A172 (cell line): ENCODE measurements at regions not wholly inside any gene's neighbourhood (a gene's known extent, or its start where the extent isn't known, plus 50 kb on each side); places are given as distances from the start of the nearest gene placed in this dataset.
A peak's percentile ranks its signal among the peaks of the same experiment; 100 is the strongest.

Experiments used
- DNase-seq: peaks from one replicate; pipeline ENCODE4 v3.0.0-alpha.2; 2015; ENCODE audit warnings: low spot score

DNA sequence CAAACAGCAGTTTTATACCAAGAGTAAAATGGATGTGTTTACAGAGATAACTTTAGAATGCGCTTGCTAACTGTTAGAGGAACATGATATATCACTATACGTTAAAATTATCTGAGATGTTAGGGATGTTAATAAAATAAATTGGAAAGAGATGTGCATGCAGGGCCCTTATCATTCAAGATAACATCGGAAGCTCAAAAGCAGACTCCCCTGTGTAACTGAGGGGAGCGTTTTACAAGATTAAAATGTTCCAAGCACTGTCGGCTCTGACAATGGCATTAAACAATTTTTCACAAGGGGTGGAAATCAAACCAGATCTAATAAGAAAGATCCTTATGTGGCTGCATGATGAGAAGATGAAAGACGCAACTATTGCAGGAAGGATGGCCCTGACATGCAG, 53.3 kb upstream of the DCC start:
- no peak for DNase-seq

DNA sequence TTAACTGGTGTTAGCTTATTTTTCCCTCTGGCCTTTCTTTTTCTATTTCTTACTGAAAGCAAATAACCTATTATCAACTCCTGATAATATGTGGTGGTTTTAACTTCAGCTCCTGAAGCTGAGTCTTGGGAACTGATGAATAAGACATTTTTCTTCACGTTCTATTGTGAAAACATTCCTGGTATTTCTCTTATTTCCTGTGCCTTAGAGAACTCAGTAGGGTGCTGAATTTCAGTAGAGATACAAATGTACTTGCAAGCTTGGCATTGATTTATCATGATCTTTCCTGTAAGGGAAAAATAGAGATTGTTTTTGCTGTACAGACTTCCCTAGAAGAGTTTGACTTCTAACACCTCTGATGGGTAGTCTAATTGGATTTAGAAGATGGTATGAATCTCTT, 52.8 kb upstream of the DCC start:
- peak; percentile 5 for DNase-seq

DNA sequence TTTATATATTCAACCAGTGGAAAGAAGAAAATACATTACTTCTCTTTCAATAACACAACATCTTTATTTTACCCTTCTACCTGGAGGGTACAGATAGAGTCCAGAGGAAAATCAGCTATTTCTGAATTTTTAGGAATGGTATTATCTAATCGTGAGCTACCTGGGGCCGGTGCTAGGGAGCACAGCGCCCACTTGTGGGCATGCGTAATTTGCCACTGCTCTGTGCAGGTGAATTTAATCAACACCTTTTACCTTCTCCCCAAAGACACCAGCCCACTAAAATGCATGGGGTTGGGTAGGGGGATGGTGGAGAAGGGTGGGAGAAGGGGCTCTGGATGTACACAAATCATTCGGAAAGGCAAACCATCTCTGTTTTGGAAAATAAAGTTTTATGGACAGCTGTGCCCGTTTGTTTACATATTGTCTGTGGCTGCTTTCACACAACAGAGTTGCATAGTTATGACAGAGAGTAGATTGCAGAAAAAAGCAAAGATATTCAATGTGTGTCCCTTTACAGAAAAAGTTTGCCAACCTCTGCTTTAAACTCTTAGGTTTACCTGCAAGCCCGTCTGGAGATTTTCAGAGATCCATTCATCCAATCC, 51.5 kb upstream of the DCC start:
- peak; percentile 6 for DNase-seq

DNA sequence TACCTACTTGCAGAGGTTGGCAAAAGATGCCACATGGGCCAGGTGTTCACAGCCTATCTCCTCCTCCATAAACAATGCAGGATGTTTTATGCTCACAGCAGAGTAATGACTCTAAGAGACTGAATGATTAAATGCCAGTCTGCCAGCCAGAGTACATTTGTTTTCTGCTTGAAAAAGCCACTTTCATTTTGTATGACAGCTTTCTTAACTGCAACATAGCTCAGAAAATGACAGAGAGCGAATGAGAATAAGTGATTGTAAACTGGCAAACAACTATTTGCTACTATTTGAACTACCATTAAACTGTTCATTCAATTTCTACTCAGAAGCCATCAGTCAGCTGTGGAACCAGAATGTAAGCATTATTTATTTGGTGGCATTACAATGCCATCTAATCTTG, 50.6 kb upstream of the DCC start:
- no peak for DNase-seq
